SIG-M5 treated with dmso at 0.1 percent for 504 hours (cell line): ENCODE measurements at regions not wholly inside any gene's neighbourhood (a gene's known extent, or its start where the extent isn't known, plus 50 kb on each side); places are given as distances from the start of the nearest gene placed in this dataset.

Source experiments
- DNase-seq: peaks from one replicate; lab custom pipeline; 2025; ENCODE audit not compliant: unreplicated experiment; lab: John Stamatoyannopoulos, UW

- no peak for DNase-seq
These were observed 64.9 kb upstream of the TAS2R16 start for GRCh38 chr7:123060446-123060845.

GRCh38 chr7:123057911-123058310, 62.4 kb upstream of the TAS2R16 start:
- no peak for DNase-seq

GRCh38 chr7:123054357-123055133, 59.0 kb upstream of the TAS2R16 start:
- peak; percentile 5 for DNase-seq

GRCh38 chr7:123051916-123052315, 56.4 kb upstream of the TAS2R16 start:
- no peak for DNase-seq

- DNase-seq: no peak
These were observed 52.5 kb upstream of the TAS2R16 start for GRCh38 chr7:123047955-123048354.
